ENCODE measurements at regions not wholly inside any gene's neighbourhood (a gene's known extent, or its start where the extent isn't known, plus 50 kb on each side); places are given as distances from the start of the nearest gene placed in this dataset.
A peak's percentile ranks its signal among the peaks of the same experiment; 100 is the strongest.

DNA sequence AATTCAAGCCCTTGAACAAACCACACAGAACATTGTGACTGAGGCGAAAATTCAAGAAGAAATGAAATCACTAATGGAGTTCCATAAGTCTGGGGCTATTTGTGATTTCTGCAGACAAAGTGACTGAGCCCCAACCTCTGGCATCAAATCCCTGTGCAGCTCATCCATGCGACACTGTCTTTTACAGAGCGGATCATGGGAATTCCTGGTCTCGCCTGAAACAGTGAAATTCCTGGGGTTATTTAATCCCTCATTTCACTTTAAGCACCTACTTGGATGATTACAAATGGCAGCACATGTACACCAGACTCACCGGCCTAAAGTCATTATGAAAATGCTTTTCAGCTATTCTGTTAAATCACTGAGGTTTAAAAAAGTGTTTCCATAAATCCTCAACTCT, 102.4 kb upstream of the CDH4 start:
- TF ChIP-seq, protein P1, sequence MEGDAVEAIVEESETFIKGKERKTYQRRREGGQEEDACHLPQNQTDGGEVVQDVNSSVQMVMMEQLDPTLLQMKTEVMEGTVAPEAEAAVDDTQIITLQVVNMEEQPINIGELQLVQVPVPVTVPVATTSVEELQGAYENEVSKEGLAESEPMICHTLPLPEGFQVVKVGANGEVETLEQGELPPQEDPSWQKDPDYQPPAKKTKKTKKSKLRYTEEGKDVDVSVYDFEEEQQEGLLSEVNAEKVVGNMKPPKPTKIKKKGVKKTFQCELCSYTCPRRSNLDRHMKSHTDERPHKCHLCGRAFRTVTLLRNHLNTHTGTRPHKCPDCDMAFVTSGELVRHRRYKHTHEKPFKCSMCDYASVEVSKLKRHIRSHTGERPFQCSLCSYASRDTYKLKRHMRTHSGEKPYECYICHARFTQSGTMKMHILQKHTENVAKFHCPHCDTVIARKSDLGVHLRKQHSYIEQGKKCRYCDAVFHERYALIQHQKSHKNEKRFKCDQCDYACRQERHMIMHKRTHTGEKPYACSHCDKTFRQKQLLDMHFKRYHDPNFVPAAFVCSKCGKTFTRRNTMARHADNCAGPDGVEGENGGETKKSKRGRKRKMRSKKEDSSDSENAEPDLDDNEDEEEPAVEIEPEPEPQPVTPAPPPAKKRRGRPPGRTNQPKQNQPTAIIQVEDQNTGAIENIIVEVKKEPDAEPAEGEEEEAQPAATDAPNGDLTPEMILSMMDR (conservative IDR thresholded peaks at IDR 0.05): no peak

DNA sequence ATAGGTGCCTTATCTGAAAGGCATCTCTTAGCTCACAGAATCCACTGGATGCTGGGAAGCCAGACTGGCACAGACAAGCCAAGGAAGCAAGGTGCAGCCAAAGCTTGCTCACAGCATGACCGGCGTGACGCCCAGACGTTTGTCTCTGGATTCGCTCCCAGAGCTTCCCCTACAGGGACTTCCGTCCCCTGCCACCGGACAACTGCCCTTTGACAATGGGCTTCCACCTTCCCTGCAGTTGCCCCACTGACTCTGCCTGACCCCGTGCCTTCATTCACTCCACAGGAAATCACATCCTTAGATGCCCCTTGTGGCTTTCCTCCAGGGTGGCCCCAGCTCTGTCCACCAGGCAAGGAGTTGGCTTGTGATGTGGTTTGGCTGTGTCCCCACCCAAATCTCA, 94.8 kb upstream of the CDH4 start:
- TF ChIP-seq, protein P1 (conservative IDR thresholded peaks at IDR 0.05): no peak
- no peak overlapping the region for H3K27ac ChIP-seq

More for the DNA sequence above, 102.4 kb upstream of the CDH4 start:
- H3K27ac ChIP-seq: no peak overlapping the region

- no peak overlapping the region for H3K27ac ChIP-seq
- TF ChIP-seq, protein P1 (conservative IDR thresholded peaks at IDR 0.05): no peak
Observed at GRCh38 chr20:61159957-61160686, 91.9 kb upstream of the CDH4 start.

DNA sequence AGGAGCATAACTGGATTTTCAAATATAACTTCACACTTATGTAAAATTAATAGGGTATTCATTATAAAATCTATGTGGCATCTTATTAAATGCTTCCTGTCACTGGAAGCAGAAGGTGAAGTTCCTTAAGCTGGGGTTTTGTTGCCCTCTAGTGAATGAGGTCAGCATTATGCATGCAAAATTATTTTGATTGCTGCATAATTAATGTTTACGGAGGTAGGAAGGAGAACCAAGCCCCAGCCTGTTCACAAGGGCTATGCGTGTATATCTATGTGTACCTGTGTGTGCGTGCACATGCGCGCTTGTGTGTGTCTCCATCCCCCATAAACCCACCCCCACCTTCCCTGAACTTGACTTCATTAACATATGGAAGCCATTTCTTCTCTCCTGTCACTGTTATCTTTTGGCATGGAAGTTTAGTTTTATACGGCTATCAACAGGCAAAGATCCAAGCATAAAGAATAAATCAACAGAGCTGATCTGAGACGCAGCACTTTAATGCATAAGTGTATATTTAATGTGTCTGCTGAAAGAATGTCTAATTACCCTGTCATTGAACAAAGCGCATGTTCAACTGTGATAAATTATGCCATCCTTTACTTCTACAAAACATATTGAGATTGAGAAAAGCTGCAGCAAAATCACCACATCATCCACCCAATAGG, 90.2 kb upstream of the CDH4 start:
- H3K27ac ChIP-seq: peak overlapping the region; percentile 65
- TF ChIP-seq, protein P1 (conservative IDR thresholded peaks at IDR 0.05): peak; percentile 47

DNA sequence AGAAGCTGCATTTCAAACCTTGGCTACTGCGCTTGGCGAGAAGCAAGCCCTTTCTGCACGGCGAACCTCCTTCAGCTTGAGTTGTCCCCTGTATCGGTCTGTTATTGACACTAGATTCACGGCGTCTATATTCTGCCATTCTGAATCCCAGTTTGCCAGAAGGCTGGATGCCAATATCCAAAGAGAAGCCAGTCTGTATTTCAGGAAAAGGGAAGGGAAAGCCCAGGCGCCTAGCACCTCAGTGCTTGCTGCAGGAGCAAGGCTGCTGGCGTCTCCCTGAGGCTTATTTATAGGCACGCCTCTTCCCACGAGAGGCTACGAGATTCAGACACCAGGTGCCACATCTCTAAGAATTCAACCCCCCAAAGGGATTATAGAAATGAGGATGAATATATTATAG, 89.6 kb upstream of the CDH4 start:
- TF ChIP-seq, protein P1 (conservative IDR thresholded peaks at IDR 0.05): no peak

GRCh38 chr20:61163031-61163430, 89.0 kb upstream of the CDH4 start:
- peak overlapping the region; percentile 65 for H3K27ac ChIP-seq
- TF ChIP-seq, protein P1 (conservative IDR thresholded peaks at IDR 0.05): no peak

More for the DNA sequence above, 89.6 kb upstream of the CDH4 start:
- H3K27ac ChIP-seq: peak overlapping the region; percentile 65

- TF ChIP-seq, protein P1 (conservative IDR thresholded peaks at IDR 0.05): no peak
- no peak overlapping the region for H3K27ac ChIP-seq
Observed at GRCh38 chr20:61166324-61166723, 85.7 kb upstream of the CDH4 start.
